ENCODE measurements at regions not wholly inside any gene's neighbourhood (a gene's known extent, or its start where the extent isn't known, plus 50 kb on each side); places are given as distances from the start of the nearest gene placed in this dataset.

DNA sequence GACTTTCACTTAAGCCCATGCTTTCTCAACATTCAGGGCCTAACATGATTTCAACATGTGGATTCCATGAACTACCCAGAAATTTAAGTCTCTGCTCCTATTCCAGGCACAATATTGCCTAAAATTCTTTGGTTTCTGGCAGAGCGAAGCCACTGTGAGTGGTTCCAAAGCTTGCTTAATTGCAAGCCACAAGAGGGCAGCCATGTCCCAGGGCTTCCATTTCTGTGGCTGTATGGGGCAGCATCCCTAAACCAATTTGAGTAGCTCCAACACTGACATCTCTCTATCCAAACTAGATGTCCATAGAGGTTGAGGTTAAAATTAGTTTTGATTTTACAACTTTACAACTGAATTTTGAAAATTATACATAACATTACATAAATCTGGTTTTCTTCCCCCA lies 56.3 kb upstream of the MDFIC start:
- no peaks in the 10 kb centered on the region for H3K36me3 Mint-ChIP-seq (ENCODE audit: unreplicated experiment)
- H3K27ac Mint-ChIP-seq (ENCODE audit: unreplicated experiment): no peak overlapping the region
- peaks cover 20% of the 10 kb centered on the region for H3K4me1 Mint-ChIP-seq (ENCODE audit: unreplicated experiment)
- H3K9me3 Mint-ChIP-seq (ENCODE audit: unreplicated experiment): no peaks in the 10 kb centered on the region
- TF ChIP-seq, protein P1, sequence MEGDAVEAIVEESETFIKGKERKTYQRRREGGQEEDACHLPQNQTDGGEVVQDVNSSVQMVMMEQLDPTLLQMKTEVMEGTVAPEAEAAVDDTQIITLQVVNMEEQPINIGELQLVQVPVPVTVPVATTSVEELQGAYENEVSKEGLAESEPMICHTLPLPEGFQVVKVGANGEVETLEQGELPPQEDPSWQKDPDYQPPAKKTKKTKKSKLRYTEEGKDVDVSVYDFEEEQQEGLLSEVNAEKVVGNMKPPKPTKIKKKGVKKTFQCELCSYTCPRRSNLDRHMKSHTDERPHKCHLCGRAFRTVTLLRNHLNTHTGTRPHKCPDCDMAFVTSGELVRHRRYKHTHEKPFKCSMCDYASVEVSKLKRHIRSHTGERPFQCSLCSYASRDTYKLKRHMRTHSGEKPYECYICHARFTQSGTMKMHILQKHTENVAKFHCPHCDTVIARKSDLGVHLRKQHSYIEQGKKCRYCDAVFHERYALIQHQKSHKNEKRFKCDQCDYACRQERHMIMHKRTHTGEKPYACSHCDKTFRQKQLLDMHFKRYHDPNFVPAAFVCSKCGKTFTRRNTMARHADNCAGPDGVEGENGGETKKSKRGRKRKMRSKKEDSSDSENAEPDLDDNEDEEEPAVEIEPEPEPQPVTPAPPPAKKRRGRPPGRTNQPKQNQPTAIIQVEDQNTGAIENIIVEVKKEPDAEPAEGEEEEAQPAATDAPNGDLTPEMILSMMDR (IDR thresholded peaks at IDR 0.05): peak; percentile 66
- no peaks in the 10 kb centered on the region for H3K27me3 Mint-ChIP-seq (ENCODE audit: unreplicated experiment)
- no peak for DNase-seq (ENCODE audit: extremely low spot score, unreplicated experiment)
- H3K4me3 Mint-ChIP-seq (ENCODE audit: unreplicated experiment): no peak overlapping the region
